NB4 (cell line): ENCODE measurements at regions not wholly inside any gene's neighbourhood (a gene's known extent, or its start where the extent isn't known, plus 50 kb on each side); places are given as distances from the start of the nearest gene placed in this dataset.
"Not testable (repeated sequence)": the region's sequence is repeated elsewhere in the genome, so short reads cannot be mapped to it uniquely, and the experiment has no call there.

ENCODE experiments used
- CTCF ChIP-seq: IDR thresholded peaks from one replicate; pipeline ENCODE4 v1.5.1; 2012; ENCODE audit warnings: low read depth, low read length
- MAX ChIP-seq: IDR thresholded peaks from 2 replicates; pipeline ENCODE4 v1.6.1; 2011; ENCODE audit warnings: low read depth, low read length
- MYC ChIP-seq: IDR thresholded peaks from 2 replicates; pipeline ENCODE4 v1.6.1; 2011; ENCODE audit warnings: low read depth, low read length
- POLR2A ChIP-seq: IDR thresholded peaks from 2 replicates; pipeline ENCODE4 v1.6.1; 2011; ENCODE audit warnings: mild to moderate bottlenecking; ENCODE audit not compliant: insufficient read length; ENCODE audit errors: extremely low read depth

GRCh38 chr10:21418981-21419576 lies 106.4 kb downstream of the SKIDA1 start:
- not testable (repeated sequence) for TF ChIP-seq CTCF, MAX, POLR2A, MYC
